HG02938 (cell line): ENCODE measurements at regions not wholly inside any gene's neighbourhood (a gene's known extent, or its start where the extent isn't known, plus 50 kb on each side); places are given as distances from the start of the nearest gene placed in this dataset.
"Not testable (repeated sequence)": the region's sequence is repeated elsewhere in the genome, so short reads cannot be mapped to it uniquely, and the experiment has no call there.

Source experiments
- ATAC-seq: cut with Tn5 transposase; IDR thresholded peaks from one replicate; pipeline ENCODE4 v1.9.1; 2021; ENCODE audit warnings: mild to moderate bottlenecking, moderate library complexity; ENCODE audit not compliant: unreplicated experiment

DNA sequence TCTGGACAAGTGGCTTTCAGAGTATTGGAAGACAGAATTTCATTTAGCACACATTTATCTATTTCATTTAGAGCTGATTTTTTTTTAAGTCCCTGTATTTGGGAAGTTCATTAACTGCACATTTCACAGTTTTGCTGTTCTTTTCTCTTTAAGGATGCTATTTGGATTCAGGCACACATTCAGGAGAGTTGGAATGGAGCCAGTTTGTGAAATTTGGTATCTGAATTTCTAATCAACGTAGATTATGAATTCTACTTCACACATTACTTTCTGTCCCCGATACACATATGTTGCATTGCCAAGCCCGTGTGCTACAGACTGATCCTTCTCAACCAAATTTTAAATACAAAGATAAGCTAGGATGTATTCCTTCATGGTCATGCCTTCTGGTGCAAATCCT is 503.9 kb downstream of the IRS1 start:
- no peak for ATAC-seq

DNA sequence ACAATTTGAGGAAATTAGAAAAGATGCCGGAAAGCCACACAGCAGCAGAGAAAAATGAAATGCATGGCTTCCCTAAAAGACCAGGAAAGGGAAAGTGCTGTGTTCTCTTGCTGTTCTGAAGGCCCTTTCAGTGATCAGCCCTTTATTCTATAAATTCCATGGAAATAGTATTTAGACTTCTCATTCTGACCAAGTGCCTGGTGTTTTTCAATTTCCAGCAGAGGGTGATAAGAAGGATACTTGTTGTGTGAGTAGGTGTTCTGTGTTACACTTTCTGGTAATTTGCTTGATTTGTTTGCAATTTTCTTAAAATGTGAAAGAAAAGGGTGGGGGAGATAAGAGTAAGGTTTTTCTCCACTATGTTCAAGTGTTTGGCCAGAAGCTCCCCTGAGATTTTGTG is 504.5 kb downstream of the IRS1 start:
- ATAC-seq = no peak

DNA sequence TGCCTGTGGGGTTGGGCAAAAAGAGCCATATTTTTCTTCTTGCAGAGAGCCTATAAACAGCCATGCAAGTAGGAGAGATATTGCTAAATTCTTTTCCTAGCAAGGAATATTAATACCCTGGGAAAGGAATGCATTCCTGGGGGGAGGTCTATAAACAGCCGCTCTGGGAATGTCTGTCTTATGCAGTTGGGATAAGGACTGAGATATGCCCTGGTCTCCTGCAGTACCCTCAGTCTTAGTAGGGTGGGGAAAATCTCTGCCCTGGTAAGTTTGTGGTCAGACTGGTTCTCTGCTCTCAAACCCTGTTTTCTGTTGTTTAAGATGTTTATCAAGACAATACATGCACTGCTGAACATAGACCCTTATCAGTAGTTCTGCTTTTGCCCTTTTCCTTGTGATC is 508.3 kb downstream of the IRS1 start:
- not testable (repeated sequence) for ATAC-seq

DNA sequence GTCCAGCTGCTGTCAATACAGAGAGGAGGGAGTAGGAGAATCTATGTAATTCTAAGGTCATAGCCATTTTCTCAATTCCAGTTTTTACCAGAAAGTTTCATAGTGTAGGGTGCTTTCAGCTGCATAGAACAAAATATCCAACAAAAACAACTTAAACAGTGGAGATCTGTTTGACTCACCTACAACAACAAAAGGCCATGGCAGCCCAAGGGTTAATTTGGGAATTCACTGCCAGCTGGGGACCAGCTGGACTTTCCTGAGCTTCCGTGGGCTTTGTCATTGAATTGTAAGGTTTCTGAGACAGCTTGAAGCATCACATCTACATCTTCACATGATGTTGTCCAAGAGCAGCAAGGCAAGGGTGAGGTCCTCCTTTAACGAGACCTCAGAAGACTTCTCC is 512.7 kb downstream of the IRS1 start:
- ATAC-seq = no peak

DNA sequence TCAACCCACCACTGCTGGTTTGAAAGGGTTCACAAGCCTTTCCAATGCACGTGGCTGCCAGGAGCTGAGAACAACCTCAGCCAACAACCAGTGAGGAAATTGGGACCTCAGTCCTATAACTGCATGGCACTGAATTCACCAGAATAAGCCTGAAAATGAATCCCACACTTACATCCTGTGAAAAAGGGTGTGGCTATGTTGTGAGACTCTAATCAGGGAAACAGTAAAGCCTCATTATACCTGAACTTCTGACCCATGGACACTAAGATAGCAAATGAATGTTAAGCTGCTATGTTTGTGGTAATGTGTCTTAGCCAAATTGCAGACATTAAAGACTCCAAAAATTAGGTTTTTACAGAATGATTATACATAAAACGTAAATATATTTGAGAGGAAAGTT is 515.8 kb downstream of the IRS1 start:
- no peak for ATAC-seq

DNA sequence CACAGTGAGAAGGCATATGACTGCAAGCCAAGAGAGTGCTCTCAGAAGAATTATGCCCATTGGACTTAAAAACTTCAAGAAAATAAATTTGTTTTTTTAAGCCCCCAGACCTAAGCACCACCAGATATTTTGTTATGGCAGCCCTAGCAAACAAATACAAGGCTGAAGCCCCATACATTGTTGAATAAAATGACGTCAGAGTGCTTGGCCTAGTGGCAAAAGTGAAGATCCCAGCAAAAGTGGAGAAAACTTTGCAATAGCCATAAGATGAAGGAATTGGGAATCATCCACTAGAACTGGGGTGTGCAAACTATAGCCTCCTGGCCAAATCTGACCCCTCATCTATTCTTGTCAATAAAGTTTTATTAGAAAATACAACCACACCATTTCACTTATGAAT is 517.5 kb downstream of the IRS1 start:
- ATAC-seq = no peak

DNA sequence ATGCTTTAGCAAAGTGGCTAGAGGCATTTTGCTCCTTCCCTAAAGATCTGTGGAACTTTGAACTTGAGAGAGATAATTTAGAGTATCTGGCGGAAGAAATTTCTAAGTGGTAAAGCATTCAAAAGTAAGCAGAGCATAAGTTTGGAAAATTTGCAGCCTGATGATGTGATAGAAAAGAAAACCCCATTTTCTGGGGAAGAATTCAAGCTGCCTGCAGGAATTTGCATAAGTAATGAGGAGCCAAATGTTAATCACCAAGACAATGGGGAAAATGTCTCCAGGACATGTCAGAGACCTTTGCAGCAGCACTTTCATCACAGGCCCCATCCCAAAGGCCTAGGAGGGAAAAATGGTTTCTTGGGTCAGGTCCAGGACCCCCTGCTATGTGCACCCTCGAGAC is 519.5 kb downstream of the IRS1 start:
- not testable (repeated sequence) for ATAC-seq

DNA sequence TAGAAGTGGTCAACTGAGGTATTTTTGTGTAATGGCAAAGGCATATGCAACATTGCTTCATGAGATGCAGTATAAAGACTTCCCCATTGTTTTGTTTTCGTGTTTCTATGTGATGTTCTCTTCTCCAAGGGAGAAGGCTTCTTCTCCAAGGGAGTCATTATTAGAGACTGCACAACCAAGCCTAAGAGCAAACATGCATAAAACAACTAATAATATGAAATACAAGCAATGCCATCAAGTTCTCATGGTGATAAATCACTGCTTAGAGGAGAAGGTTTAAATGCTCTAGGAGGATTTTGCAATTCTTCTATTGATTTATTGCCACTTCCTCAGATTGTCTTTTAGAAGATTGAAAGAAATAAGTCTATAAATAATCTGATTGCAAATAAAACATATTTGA is 524.4 kb downstream of the IRS1 start:
- ATAC-seq = no peak

DNA sequence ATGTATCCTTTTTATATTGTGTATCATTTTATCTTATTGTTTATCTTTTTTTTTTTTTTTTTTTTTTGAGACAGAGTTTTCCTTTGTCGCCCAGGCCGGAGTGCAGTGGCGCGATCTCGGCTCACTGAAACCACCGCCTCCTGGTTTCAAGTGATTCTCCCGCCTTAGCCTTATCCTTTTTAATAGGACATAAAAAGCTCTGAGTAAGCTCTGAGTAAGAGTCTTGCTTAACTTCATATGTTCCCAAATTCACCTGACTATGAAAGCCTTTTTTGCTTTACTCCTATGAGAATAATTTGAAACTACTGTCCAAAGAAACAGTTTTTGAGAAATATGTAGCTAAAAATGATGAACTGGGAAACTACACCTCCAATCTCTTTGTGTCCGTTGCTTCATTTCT is 525.5 kb downstream of the IRS1 start:
- no peak for ATAC-seq

DNA sequence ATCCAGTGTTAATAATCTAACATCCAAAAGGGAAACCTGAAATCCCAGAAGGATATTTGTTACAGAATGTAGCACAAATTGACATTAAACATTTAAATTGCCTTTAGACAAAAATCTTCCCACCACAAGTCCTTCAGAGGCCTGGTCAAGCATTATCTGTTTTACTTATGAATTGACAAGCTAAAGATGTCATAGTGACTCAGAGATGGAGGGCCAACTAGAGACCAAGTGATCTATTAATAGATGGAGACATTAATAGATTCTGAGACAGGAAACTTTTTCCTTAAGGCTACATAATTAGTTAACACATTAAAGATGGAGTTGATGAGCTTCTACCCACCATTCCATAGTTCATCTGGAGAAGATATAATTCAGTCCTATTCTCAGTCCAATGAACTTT is 526.2 kb downstream of the IRS1 start:
- no peak for ATAC-seq

DNA sequence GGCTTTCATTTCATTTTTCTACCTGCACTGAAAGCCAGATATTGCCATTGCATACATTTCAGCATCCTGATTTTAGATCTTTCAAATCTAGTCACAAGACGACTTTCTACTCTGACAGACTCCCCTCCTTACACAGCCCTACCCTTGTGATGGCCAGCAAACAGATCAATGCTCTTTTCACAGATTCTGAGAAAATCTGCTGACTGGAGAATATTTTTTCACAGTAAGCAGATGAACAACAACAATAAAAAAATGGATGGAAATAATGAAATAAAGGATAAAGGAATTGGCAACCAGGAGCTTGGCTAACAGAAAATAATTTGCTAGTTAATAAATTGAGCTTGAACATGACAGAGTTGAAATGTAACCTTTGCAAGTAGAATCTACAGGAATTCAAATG is 527.2 kb downstream of the IRS1 start:
- ATAC-seq = no peak

DNA sequence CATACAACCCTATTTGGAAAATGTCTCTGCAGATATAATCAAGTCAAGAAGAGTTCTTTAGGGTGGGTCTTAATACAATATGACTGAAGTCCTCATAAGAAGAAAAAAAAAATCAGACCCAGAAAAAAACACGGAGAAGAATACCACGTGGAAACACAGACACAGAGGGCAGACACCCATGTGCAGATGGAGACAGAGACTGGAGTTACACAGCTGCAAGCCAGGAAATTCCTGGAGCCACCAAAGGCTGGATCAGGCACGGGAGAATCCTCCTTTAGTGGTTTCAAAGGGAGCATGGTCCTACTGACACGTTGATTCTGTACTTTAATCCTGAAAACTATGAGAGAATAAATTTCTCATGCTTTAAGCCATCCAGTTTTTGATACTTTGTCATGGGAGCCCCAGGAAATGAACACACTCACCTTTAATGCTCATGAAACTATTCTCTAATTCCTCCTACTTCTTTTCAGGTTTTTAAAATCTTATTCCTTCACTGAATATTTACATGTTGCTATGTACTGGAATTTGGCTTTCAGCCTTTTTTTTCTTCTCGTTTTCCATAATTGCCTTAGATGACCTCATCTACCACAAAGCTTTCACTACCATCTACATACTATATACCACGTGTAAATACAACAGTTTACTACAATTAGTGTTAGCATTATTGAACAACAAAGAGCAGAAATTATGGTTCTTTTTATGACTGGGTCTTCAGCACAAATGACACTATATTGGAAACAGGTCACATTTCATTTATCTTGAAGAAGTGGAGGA is 529.1 kb downstream of the IRS1 start:
- ATAC-seq = no peak

DNA sequence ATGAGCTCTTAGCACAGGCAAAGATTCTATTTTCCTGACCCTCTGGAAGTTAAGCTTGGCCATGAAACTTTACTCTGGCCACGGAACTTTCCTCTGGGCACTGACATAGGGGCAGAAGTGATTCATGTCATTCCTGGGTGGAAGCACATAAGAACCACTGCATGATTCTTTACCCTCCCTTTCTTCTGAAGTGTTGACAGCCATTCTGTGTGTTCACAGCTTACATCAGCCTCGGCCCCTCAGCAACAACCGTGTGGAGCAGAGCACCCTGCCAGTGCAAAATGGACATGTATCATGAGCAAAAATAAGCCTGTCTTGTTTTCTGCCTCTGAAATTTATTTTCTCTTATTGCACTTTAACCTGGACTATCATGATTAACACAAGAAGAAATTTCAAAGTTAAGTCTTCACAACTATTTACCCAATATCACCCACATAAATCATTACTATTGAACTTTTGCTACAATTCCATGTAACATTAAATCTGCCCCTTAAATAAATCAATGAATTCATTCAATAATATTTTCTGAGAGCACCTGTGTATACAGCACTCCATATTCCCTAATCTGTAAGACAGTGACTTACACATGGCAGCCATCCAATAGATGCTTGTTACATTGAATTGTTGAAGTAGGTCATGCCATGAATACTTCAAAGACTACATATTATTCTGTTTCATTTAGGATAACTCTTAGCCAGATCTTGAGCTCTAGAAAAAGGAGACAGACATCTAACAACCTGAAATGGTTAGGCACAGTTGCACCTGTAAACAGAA is 531.9 kb downstream of the IRS1 start:
- ATAC-seq = no peak

DNA sequence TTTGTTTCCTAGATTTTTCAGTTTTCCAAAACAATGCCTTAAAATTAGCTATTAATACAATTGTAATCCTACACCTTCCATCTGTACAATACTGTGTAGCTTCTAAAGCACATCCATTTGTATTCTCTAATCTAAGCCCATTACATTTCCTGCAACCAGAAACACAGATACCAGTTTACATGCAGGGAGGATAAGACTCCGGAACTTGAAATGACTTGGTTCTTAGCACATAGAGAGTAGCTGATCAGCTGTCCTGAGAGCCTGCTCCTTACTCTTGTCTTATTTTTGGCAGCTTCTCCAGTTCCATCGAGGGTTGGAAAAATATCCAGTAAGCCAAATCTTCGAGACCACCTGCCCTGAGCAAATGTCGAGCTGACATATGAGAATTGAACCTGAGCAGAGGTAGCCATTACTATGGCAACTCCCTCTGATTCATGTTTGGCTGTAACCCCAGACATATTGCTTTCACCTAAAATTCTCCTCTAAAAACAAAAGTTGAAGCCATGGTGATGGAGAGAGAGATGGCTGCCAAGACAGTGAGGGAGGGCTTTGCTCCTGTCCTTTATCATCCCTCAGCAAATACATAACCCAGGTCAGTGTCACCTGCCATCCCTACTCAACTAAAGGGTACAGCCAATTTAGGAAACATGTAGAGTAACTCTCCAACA is 542.8 kb downstream of the IRS1 start:
- ATAC-seq = no peak

DNA sequence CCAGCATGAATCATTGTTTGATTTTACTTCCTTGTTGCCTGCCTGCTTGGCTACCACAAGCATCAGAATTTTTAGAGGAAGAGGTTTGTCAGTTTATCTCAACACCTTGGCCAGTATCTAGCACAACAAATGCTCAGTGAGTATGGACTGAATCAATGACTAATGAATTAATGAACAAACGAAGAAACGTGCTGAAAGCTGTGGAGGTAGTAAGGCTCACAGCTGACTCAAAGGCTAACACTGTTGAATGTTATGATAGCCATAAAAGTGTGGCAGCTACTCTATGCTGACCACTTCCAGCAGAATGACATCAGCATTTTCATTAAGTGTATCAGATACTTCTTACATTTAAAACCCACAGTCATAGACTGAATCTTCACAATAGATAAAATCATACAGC is 543.4 kb downstream of the IRS1 start:
- no peak for ATAC-seq

DNA sequence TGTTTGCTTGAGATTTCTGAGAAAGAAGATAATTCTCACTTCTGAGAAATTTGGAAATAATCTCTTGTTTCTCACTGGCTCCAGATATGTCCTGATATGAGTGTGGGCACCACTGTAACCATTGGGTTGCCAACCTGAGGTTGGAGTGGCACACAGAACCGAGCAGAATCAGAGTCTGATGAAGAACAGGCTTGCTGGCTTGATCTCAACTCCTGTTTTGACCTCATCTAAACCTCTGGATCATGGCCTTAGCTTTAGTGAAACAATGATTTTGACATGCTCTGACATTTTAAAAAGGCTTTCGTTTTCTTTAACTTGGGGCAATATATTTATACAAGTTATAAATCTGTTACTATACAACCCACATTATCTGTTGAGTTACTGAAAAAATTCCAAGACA is 548.0 kb downstream of the IRS1 start:
- no peak for ATAC-seq

DNA sequence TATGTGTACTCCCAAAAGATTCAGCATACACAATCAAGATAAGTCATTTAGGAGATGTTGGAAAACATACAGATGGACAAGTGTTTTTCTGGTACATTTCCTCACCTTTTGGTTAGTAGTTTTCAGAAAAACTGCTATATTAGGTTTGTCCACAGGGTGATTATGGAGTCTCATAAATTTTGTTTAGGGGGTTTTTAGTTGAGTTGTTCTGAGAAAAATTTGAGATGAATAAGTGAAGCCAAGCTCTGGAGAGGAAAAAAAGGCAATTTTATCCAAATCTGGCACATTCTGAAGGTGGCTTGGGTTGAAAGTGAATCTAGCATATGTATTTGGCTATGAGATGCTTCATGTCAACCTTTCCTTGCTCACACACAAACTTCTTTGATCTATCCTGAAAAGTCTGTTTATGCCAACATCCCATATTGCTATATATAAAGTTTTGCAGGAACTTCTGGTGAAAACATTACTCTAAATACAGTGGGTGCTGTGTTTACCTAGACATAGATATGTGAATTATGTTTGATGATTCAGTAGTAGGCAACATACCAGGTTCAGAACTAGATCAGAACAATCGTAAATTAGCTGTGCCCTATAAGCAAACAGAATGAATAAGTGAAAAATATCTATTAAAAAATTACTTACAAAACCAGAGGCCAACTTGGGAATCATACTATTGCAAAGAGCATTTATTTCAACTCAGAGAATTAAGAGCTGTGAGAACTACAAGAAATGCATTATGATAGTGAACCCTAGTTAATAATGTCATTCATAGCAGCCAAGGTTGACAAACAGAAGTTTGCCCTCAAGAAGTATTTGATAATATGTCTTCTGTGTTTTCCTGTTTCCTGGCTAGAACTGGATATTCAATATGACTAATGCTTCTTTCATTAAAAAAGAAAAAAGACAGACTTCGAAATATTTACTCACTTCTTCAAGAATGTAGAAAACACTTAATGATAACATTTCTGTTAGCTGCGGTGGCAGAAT is 552.0 kb downstream of the IRS1 start:
- ATAC-seq = no peak

DNA sequence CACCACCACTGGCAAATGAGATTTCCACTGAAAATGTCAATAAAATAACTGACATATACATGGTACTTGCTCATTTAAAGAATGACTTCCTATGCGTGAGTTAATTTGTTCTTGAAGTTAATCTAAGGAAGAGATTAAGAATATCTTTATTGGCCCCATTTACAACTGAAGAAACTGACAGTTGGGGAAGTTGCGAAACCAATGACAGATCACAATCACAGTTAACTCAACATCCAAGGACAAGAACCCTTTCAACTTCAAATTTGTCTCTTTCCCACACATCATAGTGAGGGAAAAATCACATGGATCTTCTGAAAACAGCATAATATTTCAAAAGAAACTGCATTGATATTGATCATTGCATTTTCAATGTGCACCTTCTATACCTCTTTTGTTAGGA is 565.4 kb downstream of the IRS1 start:
- no peak for ATAC-seq

DNA sequence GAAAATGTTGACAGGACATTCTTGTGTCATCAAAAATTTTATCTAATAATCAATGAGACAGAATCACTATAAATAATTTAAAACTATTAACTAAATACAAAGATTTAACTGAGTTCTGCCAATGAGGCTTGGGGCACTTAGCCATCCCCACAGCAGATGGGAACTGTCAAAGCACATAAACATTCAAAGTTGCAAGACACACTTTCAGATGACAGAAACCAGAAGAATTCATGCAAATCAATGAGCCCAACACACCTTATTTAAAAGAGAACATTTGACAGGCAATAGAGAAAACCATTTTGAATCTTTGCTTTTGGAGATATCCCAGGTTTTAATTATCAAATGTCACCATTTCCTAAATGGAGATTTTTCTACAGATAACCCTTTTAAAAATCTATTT is 566.2 kb downstream of the IRS1 start:
- no peak for ATAC-seq

DNA sequence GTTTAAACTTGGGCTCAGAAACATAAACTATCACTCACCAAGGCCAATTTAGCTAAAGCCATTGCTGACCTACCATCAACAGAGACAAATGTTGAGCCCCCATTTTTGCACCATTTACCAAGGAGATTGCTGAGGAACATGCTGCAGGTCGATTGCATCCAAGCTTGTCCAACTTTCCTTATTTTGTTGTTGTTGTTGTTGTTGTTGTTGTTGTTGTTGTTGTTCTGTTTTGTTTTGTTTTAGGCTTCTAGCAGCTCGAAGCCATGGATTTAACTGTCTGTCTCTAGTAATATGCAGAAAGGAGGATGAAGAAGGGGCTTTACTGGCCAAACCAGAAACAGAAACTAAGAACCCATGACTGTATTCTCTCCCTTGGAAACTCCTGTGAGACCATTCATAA is 571.5 kb downstream of the IRS1 start:
- ATAC-seq = no peak

DNA sequence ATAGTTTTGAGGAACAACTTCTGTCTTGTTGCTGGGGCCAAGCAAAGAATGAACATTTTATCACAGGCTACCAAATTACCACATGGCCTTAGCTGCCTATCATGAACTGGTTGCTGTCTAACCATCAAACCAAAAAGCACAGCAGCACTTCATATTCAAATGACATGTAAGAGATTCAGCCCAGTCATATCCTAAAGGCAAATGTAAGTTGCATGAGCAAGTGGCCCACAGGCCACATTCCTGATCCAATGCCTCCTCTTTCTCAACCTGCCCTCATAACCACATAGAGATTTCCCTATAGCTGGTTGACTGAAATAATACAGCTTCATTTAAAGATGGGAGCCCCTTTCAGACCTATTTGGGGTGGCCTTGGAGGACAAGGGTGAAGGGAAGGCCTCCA is 572.3 kb downstream of the IRS1 start:
- no peak for ATAC-seq
